Upper lobe of left lung (tissue), 4 donors: ENCODE measurements at regions not wholly inside any gene's neighbourhood (a gene's known extent, or its start where the extent isn't known, plus 50 kb on each side); places are given as distances from the start of the nearest gene placed in this dataset.

Experiments
- EP300 ChIP-seq, 4 donors: sonication (generic); formaldehyde crosslinking; IDR thresholded peaks; one replicate each; pipeline ENCODE4 v1.5.1; 2017; ENCODE audit warnings: antibody characterized with exemption in 4 of 4, control low read depth in 2 of 4
- TF ChIP-seq, protein P1 (sequence below), 6 experiments: fragments of 450-650 bp in 4 of 6; fragments of 200-600 bp in 2 of 6; sonication (generic) in 2 of 6; IDR thresholded peaks; one replicate each; pipeline ENCODE4 v1.5.1; 2016 to 2019; ENCODE audit warnings: antibody characterized with exemption in 6 of 6

DNA sequence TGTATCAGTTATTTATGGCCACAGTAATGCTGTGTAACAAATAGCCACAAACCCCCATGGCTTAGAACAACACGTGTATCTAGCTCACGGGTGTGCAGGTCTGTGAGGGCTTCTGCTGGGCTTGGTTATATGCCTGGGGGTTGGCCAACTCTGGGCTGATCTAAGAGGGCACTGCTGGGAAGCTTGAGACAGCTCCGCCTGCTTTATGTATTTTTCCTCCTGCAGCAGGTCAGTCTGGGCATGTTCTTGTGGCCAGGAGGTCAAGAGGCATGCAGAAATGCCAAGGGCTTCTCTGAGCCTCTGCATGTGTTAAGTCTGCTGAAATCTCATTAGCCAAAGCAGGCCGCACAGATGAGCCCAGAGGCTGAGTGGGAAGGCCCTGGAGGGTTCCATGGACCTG lies 105.8 kb downstream of the ZNF664 start:
- TF ChIP-seq, protein P1, sequence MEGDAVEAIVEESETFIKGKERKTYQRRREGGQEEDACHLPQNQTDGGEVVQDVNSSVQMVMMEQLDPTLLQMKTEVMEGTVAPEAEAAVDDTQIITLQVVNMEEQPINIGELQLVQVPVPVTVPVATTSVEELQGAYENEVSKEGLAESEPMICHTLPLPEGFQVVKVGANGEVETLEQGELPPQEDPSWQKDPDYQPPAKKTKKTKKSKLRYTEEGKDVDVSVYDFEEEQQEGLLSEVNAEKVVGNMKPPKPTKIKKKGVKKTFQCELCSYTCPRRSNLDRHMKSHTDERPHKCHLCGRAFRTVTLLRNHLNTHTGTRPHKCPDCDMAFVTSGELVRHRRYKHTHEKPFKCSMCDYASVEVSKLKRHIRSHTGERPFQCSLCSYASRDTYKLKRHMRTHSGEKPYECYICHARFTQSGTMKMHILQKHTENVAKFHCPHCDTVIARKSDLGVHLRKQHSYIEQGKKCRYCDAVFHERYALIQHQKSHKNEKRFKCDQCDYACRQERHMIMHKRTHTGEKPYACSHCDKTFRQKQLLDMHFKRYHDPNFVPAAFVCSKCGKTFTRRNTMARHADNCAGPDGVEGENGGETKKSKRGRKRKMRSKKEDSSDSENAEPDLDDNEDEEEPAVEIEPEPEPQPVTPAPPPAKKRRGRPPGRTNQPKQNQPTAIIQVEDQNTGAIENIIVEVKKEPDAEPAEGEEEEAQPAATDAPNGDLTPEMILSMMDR (IDR thresholded peaks at IDR 0.05): no peak
- TF ChIP-seq EP300 (IDR thresholded peaks at IDR 0.05): no peak
